Thyroid gland (tissue), 4 donors: ENCODE measurements at regions not wholly inside any gene's neighbourhood (a gene's known extent, or its start where the extent isn't known, plus 50 kb on each side); places are given as distances from the start of the nearest gene placed in this dataset.

Experiments used
- POLR2A ChIP-seq, 2 donors: fragments of 450-650 bp; IDR thresholded peaks; one replicate each; pipeline ENCODE4 v1.6.1; 2017; ENCODE audit warnings: antibody characterized with exemption in 2 of 2, mild to moderate bottlenecking in 2 of 2, moderate library complexity in 1 of 2
- TF ChIP-seq, protein P1 (sequence below), 6 experiments: fragments of 200-600 bp in 3 of 6; fragments of 450-650 bp in 3 of 6; sonication (generic) in 3 of 6; IDR thresholded peaks; one replicate each; pipeline ENCODE4 v1.5.1; 2016 to 2019; ENCODE audit warnings: antibody characterized with exemption in 6 of 6, mild to moderate bottlenecking in 2 of 6, inconsistent platforms in 1 of 6, moderate library complexity in 1 of 6

DNA sequence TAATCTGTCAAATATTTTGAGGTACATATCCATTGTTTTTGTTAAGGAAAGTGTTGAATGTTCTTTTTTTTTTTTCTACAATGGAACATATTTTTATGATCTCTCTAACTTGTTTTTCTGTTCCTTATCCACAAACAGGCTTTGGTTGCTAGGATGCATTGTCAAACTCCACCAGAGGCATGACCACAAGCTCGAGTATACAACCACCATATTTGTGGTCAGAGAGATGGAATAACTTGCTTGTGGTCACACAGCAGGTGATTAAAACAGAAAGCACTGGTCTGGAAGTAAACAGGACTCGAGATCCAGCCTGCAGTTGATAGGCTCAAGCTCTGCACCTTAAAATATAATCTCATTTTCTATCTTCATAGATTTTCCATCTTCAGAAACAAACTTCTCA lies 105.8 kb upstream of the ADAMTS18 start:
- TF ChIP-seq, protein P1, sequence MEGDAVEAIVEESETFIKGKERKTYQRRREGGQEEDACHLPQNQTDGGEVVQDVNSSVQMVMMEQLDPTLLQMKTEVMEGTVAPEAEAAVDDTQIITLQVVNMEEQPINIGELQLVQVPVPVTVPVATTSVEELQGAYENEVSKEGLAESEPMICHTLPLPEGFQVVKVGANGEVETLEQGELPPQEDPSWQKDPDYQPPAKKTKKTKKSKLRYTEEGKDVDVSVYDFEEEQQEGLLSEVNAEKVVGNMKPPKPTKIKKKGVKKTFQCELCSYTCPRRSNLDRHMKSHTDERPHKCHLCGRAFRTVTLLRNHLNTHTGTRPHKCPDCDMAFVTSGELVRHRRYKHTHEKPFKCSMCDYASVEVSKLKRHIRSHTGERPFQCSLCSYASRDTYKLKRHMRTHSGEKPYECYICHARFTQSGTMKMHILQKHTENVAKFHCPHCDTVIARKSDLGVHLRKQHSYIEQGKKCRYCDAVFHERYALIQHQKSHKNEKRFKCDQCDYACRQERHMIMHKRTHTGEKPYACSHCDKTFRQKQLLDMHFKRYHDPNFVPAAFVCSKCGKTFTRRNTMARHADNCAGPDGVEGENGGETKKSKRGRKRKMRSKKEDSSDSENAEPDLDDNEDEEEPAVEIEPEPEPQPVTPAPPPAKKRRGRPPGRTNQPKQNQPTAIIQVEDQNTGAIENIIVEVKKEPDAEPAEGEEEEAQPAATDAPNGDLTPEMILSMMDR (IDR thresholded peaks at IDR 0.05): no peak
- no peak for TF ChIP-seq POLR2A (IDR thresholded peaks at IDR 0.05)
